GM19324 (cell line): ENCODE measurements at regions not wholly inside any gene's neighbourhood (a gene's known extent, or its start where the extent isn't known, plus 50 kb on each side); places are given as distances from the start of the nearest gene placed in this dataset.
"Not testable (repeated sequence)": the region's sequence is repeated elsewhere in the genome, so short reads cannot be mapped to it uniquely, and the experiment has no call there.

Experiments used
- ATAC-seq: cut with Tn5 transposase; IDR thresholded peaks from one replicate; pipeline ENCODE4 v1.9.1; 2021; ENCODE audit warnings: mild to moderate bottlenecking, moderate library complexity; ENCODE audit not compliant: unreplicated experiment, low FRiP score

DNA sequence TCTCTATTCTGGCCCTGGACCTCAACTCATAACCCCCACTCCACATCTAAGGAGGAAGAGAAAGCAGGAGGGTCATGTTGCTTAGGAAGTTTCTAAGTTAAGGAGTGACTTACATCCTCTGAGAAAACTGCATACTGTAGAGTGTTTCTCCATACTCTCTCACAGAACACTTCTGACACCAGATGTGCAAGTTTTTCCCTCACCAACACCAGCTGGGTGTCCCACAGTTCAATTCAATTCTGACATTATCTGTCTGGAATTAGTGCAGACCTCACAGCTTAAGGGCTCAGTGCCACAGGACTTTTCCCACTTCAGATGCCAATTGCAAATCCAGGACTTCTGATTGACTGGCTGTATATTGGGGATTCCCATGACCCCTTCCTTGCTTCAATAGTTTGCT is 89.0 kb upstream of the SFRP2 start:
- no peak for ATAC-seq

DNA sequence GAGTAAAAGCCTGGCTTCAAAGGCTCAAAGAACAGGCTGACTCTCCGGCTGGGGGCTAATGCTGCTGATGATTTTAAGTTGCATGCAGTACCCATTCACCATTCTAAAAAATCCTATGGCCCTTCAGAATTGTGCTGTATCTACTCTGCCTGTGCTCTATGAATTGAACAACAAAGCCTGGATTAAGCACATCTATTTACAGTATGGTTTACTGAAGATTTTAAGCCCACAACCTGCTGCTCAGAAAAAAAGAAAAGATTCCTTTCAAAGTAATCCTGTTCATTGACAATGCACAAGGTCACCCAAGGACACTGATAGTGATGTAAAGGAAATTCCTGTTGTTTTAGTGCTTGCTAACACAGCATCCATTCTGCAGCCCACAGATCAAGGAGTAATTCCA is 84.9 kb upstream of the SFRP2 start:
- no peak for ATAC-seq

DNA sequence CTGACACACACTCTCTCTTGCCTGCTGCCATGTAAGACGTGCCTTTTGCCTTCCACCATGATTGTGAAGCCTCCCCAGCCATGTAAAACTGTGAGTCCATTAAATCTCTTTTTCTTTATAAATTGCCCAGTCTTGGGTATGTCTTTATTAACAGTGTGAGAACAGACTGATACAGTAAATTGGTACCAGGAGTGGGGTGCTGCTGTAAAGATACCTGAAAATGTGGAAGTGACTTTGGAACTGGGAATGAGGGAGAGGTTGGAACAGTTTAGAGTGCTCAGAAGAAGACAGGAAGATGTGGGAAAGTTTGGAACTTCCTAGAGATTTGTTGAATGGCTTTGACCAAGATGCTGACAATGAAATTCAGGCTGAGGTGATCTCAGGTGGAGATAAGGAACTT is 77.9 kb upstream of the SFRP2 start:
- not testable (repeated sequence) for ATAC-seq

DNA sequence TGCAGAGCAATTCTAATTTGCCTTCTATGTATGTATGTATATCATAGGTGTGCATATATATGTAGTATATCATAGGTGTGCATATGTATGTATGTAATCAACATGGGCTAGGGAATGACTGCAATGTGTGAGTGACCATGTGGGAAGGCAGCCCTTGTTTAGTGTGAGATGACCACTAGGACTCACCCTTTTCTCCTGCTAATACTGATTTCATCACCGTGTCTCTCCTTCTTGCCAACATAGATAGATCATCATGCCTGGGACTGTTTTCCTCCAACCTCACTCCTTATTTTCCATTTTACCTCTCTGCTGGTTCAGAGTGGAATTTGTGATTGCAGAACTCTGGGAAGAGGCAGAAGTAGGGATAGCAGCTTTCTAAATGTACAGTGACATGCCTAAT is 63.6 kb upstream of the SFRP2 start:
- no peak for ATAC-seq

- ATAC-seq: no peak
Measured at GRCh38 chr4:153850533-153851280, 61.8 kb upstream of the SFRP2 start.

DNA sequence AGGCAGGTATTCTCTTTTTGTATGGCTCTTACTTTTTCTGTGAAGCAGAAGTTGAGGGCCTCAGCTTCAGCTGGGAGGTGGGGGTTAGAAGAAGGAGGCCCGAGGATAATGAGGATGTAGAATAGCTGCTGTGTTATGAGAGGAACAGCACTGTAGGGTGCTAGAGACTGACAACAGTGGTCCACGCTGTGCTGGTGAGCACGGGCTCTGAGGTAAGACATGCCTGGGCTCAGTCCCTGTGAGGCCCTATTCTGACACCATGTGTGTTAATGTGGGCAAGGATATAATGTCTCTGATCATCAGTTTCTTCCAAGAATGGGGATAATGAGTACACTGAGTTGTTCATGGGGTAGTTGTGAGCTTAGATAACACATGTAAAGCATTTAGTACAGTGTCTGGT is 55.3 kb upstream of the SFRP2 start:
- no peak for ATAC-seq
